ENCODE measurements at regions not wholly inside any gene's neighbourhood (a gene's known extent, or its start where the extent isn't known, plus 50 kb on each side); places are given as distances from the start of the nearest gene placed in this dataset.

DNA sequence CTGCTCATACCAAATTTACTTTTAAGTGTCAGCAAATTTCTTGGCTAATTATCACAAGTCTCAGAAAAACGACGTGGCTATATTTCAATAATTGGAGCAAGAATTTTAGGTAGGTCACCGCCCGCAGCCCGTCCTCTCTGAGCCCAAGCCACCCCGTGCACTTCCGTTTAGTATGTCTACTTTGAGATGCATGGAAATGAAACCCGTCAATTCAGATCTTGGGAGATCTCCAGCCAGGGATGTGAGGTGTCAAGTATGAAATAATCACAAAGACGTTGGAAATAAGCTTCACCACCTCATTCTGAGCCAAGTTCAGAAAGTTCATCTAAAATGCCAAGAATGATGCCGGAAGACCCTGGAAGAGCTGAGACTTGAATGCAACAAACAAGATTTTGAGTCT lies 132.6 kb upstream of the IRF2BP2 start:
- H2AFZ ChIP-seq (ENCODE audit: low read depth, low read length): 0 out of 2 replicates have a peak overlapping the region, but pooled peaks have one; percentile 37
- WGBS (ENCODE audit: insufficient coverage, low coverage, missing lambda C conversion rate): 47% methylated on average over 10 of the region's 10 CpGs
- H3K36me3 ChIP-seq (ENCODE audit: control insufficient read depth, insufficient read depth, low read length): no peaks in the 10 kb centered on the region
- CTCF ChIA-PET (ENCODE audit: low intra/inter-chr PET ratio): no interaction called here
- TF ChIP-seq FOXJ2 (tag; IDR thresholded peaks at IDR 0.05) (no peak), C11orf30 (IDR thresholded peaks at IDR 0.05; ENCODE audit: low read depth) (peak; percentile 35; the same call in 1 of the 2 replicates), ZNF253 (CRISPR knock-in tag; conservative IDR thresholded peaks at IDR 0.05) (no peak), DACH1 (IDR thresholded peaks at IDR 0.05; ENCODE audit: partially characterized antibody) (no peak), NR0B1 (IDR thresholded peaks at IDR 0.05; ENCODE audit: partially characterized antibody) (no peak), ZKSCAN3 (CRISPR knock-in tag; IDR thresholded peaks at IDR 0.05) (no peak), ZNF561 (CRISPR knock-in tag; conservative IDR thresholded peaks at IDR 0.05) (no peak), ZNF316 (IDR thresholded peaks at IDR 0.05) (peak; percentile 56; the same call in 1 of the 2 replicates), ZNF347 (CRISPR knock-in tag; IDR thresholded peaks at IDR 0.05; ENCODE audit: low read depth) (no peak), CBX3 (IDR thresholded peaks at IDR 0.05; ENCODE audit: borderline replicate concordance in 1 of 2, low read length in 2 of 2) (no peak), KAT8 (IDR thresholded peaks at IDR 0.05; ENCODE audit: low read depth) (no peak), RCOR1 (IDR thresholded peaks at IDR 0.05; ENCODE audit: borderline replicate concordance in 1 of 2, low read depth in 2 of 2, low read length in 2 of 2) (no peak), POLR2A (conservative IDR thresholded peaks at IDR 0.05) (no peak)
- TF ChIP-seq, protein P1, sequence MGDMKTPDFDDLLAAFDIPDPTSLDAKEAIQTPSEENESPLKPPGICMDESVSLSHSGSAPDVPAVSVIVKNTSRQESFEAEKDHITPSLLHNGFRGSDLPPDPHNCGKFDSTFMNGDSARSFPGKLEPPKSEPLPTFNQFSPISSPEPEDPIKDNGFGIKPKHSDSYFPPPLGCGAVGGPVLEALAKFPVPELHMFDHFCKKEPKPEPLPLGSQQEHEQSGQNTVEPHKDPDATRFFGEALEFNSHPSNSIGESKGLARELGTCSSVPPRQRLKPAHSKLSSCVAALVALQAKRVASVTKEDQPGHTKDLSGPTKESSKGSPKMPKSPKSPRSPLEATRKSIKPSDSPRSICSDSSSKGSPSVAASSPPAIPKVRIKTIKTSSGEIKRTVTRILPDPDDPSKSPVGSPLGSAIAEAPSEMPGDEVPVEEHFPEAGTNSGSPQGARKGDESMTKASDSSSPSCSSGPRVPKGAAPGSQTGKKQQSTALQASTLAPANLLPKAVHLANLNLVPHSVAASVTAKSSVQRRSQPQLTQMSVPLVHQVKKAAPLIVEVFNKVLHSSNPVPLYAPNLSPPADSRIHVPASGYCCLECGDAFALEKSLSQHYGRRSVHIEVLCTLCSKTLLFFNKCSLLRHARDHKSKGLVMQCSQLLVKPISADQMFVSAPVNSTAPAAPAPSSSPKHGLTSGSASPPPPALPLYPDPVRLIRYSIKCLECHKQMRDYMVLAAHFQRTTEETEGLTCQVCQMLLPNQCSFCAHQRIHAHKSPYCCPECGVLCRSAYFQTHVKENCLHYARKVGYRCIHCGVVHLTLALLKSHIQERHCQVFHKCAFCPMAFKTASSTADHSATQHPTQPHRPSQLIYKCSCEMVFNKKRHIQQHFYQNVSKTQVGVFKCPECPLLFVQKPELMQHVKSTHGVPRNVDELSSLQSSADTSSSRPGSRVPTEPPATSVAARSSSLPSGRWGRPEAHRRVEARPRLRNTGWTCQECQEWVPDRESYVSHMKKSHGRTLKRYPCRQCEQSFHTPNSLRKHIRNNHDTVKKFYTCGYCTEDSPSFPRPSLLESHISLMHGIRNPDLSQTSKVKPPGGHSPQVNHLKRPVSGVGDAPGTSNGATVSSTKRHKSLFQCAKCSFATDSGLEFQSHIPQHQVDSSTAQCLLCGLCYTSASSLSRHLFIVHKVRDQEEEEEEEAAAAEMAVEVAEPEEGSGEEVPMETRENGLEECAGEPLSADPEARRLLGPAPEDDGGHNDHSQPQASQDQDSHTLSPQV (IDR thresholded peaks at IDR 0.05): no peak
- H3K27ac ChIP-seq (ENCODE audit: extremely low read depth, low read depth, low read length): no peak overlapping the region
- no TSS peak for BruUV-seq (replicated peaks)
- no peak overlapping the region for H3K4me2 ChIP-seq (ENCODE audit: insufficient read depth, low read length)
- H3K9ac ChIP-seq (ENCODE audit: insufficient read depth in 1 of 2, low read depth in 2 of 2, low read length in 2 of 2): no peak overlapping the region
- H3K4me3 ChIP-seq: no peak overlapping the region
- in situ Hi-C loops (cut with MboI) (no loop called here), intact Hi-C loops (cut with micrococcal nuclease) (no loop called here)
- H3K27me3 ChIP-seq (ENCODE audit: control insufficient read depth in 2 of 2, insufficient read depth in 2 of 2, low read length in 2 of 2): no peaks in the 10 kb centered on the region
- FAIRE-seq: no peak
- POLR2A ChIA-PET: interaction anchor here (1.6 to 2.2 kb wide), 2 partner anchors 9 to 10 kb away, joined by 3 to 5 read pairs; no protein-coding TSS in a partner anchor
- no peak for DNase-seq (ENCODE audit: extremely low read depth in 1 of 4, low spot score in 3 of 4)
- peaks cover 4 to 22% of the 10 kb centered on the region in 2 experiments for H3K4me1 ChIP-seq (replicated peaks in 1 of 2; ENCODE audit: control insufficient read depth in 2 of 2, insufficient read depth in 2 of 2, low read length in 2 of 2)
- no peak for ATAC-seq
- H3K9me1 ChIP-seq (ENCODE audit: control insufficient read depth, insufficient read depth, low read length): no peaks in the 10 kb centered on the region
- no peaks in the 10 kb centered on the region for H3K9me3 ChIP-seq (replicated peaks; ENCODE audit: control insufficient read depth, insufficient read depth, low read depth, low read length)
- H3K79me2 ChIP-seq (ENCODE audit: control insufficient read depth, insufficient read depth, low read length): no peaks in the 10 kb centered on the region
- H4K20me1 ChIP-seq (replicated peaks; ENCODE audit: control insufficient read depth, insufficient read depth, low read length): no peaks in the 10 kb centered on the region

All from K562 (cell line).